Upper lobe of left lung (tissue), 4 donors: ENCODE measurements at regions not wholly inside any gene's neighbourhood (a gene's known extent, or its start where the extent isn't known, plus 50 kb on each side); places are given as distances from the start of the nearest gene placed in this dataset.

ENCODE experiments used
- CTCF ChIP-seq, 6 experiments: fragments of 450-650 bp in 4 of 6; fragments of 200-600 bp in 2 of 6; sonication (generic) in 2 of 6; IDR thresholded peaks; one replicate each; pipeline ENCODE4 v1.5.1; 2016 to 2019; ENCODE audit warnings: antibody characterized with exemption in 6 of 6
- EP300 ChIP-seq, 4 donors: sonication (generic); formaldehyde crosslinking; IDR thresholded peaks; one replicate each; pipeline ENCODE4 v1.5.1; 2017; ENCODE audit warnings: antibody characterized with exemption in 4 of 4, control low read depth in 2 of 4
- POLR2A ChIP-seq, 4 donors: fragments of 450-650 bp; IDR thresholded peaks; one replicate each; pipeline ENCODE4 v1.5.1; 2016 to 2017; ENCODE audit warnings: antibody characterized with exemption in 4 of 4, mild to moderate bottlenecking in 2 of 4
- POLR2AphosphoS5 ChIP-seq, 2 donors: sonication (generic); formaldehyde crosslinking; IDR thresholded peaks; one replicate each; pipeline ENCODE4 v1.5.1; 2017; ENCODE audit warnings: antibody characterized with exemption in 2 of 2

GRCh38 chr21:33994373-33994772 is 78.8 kb upstream of the ATP5PO start:
- TF ChIP-seq POLR2A (IDR thresholded peaks at IDR 0.05) (no peak), CTCF (IDR thresholded peaks at IDR 0.05) (no peak), EP300 (IDR thresholded peaks at IDR 0.05) (no peak), POLR2AphosphoS5 (IDR thresholded peaks at IDR 0.05) (no peak)
